ENCODE measurements at regions not wholly inside any gene's neighbourhood (a gene's known extent, or its start where the extent isn't known, plus 50 kb on each side); places are given as distances from the start of the nearest gene placed in this dataset.

- TF ChIP-seq POLR2AphosphoS5 (IDR thresholded peaks at IDR 0.05) (no peak), CTCF (IDR thresholded peaks at IDR 0.05 in 8 of 11, conservative IDR thresholded peaks at IDR 0.05 in 3 of 11) (no peak)
These were observed 168.6 kb upstream of the SIX2 start for GRCh38 chr2:45177870-45178269.

All from spleen (tissue), 7 donors.